IMR-90 (cell line): ENCODE measurements at regions not wholly inside any gene's neighbourhood (a gene's known extent, or its start where the extent isn't known, plus 50 kb on each side); places are given as distances from the start of the nearest gene placed in this dataset.

ENCODE experiments used
- BHLHE40 ChIP-seq: fragments of 150-350 bp; IDR thresholded peaks from 2 replicates; pipeline ENCODE4 v1.6.1; 2016; ENCODE audit warnings: mild to moderate bottlenecking, low read depth, low read length
- CTCF ChIP-seq: conservative IDR thresholded peaks from 2 replicates; pipeline ENCODE4 v1.5.1; 2012; ENCODE audit warnings: mild to moderate bottlenecking, low read depth, low read length, improper control_type of control experiment
- POLR2A ChIP-seq: IDR thresholded peaks from 2 replicates; pipeline ENCODE4 v1.6.1; 2012; ENCODE audit warnings: mild to moderate bottlenecking, low read depth, low read length
- RFX5 ChIP-seq: IDR thresholded peaks from 2 replicates; pipeline ENCODE4 v1.8.0; 2012; ENCODE audit warnings: low read depth, mild to moderate bottlenecking, low read length, moderate library complexity
- SMC3 ChIP-seq: fragments of 150-350 bp; IDR thresholded peaks from 2 replicates; pipeline ENCODE4 v1.6.1; 2016; ENCODE audit warnings: low read depth, mild to moderate bottlenecking, antibody characterized with exemption, low read length, moderate library complexity

- TF ChIP-seq SMC3 (no peak), POLR2A (no peak), CTCF (no peak), BHLHE40 (no peak), RFX5 (no peak)
Observed at GRCh38 chr2:129430911-129431310, 548.6 kb upstream of the RAB6C start.
